D341Med (cell line): ENCODE measurements at regions not wholly inside any gene's neighbourhood (a gene's known extent, or its start where the extent isn't known, plus 50 kb on each side); places are given as distances from the start of the nearest gene placed in this dataset.

Experiments
- DNase-seq: peaks from one replicate; pipeline ENCODE4 v3.0.0; 2012; ENCODE audit warnings: low spot score

- DNase-seq: no peak
Measured at GRCh38 chr20:55783381-55783780, 221.9 kb downstream of the CBLN4 start.

- DNase-seq: no peak
Measured at GRCh38 chr20:55782912-55783253, 222.4 kb downstream of the CBLN4 start.

GRCh38 chr20:55782224-55782911 lies 223.0 kb downstream of the CBLN4 start:
- DNase-seq: no peak

DNA sequence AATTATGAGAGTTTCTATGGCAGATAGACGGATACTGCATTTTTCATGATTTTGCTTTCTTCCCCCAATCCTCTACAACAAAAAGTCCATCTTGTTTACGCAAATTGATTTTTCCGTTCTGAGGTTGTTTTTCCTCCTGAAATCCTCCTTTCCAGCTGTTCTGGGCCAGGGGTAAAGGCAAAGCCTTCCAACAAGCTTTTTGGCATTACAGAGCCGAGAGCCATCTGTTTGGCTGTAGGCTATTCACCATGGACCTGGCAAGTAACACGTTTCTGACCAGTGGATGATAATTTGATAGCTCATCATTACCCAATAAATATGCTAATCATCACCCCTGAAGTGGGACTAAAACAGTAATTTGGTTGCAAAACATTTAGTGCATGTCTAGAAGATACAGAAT lies 226.5 kb downstream of the CBLN4 start:
- no peak for DNase-seq

DNA sequence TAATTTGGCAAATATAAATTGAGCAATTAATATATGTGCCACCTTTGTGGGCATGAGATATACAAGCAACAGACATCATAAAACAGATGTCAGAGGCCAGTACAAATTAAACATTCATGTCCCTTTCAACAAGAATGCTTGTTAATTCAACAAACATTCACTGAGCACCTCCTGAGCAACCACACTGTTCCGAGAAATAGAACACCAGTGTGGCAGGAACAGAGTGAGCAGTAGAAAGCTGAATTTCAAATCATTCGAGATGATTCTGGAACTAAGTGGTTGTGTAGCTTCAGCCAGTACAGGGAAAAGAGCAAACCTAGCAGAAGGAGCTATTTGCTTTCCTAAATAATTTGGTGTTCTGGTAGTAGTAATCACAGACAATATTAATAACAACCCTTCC lies 227.7 kb downstream of the CBLN4 start:
- no peak for DNase-seq

- DNase-seq: no peak
Measured at GRCh38 chr20:55776176-55776575, 229.1 kb downstream of the CBLN4 start.

- no peak for DNase-seq
Measured at GRCh38 chr20:55774628-55775027, 230.7 kb downstream of the CBLN4 start.

DNA sequence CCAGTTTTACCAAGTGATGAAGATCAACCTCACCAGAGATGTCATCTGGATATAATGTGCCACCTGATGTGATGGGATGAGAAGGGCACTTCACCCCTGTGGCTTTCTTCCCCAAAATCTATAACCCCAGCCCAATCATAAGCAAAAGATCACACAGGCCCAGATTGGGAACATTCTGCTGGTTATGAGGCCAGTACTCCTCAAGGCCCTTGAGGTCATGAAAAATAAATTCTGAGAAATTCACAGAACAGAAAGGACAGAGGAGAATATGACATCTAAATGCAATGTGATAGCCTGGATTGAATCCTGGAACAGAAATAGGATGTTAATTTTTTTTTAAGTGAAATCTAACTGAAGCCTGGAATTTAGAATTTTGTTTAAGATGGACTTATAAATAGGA lies 243.5 kb downstream of the CBLN4 start:
- DNase-seq: no peak

DNA sequence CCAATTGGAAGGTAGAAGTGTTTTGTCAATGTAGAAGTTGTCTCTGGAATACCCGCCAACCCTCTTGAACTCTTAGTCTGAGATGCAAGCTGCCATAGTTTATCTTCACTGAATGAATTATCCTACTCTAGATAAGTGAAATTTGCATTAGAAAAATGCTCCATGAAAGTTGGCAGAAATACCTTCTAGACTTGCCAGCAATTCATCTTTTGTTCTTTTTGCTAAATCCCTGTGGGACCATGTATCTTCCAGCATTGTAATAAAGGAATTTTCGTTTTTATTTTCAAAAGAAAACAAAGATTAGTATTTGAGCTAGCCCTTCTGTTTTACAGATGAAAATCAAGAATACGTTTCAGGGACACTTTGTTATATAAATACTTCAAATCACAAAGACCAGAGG lies 244.2 kb downstream of the CBLN4 start:
- no peak for DNase-seq

GRCh38 chr20:55760586-55760985 lies 244.7 kb downstream of the CBLN4 start:
- no peak for DNase-seq

DNA sequence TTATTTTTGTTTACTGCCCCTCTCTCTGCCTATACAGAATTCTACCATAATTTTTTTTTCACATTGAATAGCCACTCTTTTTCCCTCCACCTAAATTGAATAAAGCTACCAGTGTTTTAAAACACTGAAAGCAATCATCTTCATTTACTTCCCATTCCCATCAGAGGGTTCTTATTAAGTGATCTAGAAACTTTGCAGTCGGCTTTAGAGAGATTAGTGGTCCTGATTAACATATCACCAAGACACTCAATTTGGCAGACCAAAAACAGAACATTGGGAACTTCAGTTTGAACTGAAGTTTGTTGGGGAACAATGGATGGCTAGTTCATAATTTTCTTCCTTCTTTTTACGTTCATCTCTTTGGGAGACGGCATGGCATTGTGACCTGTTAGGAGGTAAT lies 249.5 kb downstream of the CBLN4 start:
- DNase-seq: no peak

DNA sequence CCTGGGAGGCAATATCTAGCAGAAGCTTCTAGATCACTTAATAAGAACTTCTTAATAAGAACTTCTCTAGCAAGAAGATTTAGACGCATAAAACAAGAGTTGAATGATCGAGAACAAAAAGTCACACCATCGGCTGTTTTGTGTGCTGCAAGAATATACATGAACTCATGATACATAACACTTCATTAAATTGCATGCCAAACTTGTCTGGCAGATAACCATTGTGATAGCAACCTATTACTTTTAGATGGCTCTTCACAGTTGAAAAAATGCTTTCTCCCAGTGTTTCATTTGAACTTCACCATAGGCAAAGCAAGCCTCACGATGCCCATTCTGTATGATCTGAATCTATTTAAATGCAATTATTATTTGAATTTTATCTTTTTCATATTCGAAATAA lies 249.9 kb downstream of the CBLN4 start:
- no peak for DNase-seq

- DNase-seq: no peak
Measured at GRCh38 chr20:55746723-55747122, 258.6 kb downstream of the CBLN4 start.

DNA sequence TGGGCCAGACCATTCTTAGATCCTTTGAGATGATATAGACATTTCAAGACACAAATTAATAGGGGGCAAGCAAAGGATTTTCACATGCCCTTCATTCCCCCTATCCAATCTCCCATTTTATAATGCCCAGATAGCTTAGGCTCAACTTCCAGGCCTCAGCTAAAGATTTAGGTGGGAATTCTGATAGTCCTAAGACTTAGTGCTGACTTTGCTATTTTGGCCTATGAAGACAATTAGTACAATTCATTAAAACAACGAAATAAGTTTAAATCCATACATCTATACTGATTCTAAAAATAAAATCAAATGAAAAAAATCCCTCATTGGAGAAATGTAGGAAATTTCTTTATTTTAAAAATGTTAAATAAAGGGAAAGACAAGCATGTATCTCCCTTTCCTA lies 259.5 kb downstream of the CBLN4 start:
- no peak for DNase-seq

GRCh38 chr20:55744896-55745295 lies 260.4 kb downstream of the CBLN4 start:
- no peak for DNase-seq

- DNase-seq: no peak
Measured at GRCh38 chr20:55741801-55742200, 263.5 kb downstream of the CBLN4 start.

GRCh38 chr20:55740076-55740475 lies 265.2 kb downstream of the CBLN4 start:
- DNase-seq: no peak

DNA sequence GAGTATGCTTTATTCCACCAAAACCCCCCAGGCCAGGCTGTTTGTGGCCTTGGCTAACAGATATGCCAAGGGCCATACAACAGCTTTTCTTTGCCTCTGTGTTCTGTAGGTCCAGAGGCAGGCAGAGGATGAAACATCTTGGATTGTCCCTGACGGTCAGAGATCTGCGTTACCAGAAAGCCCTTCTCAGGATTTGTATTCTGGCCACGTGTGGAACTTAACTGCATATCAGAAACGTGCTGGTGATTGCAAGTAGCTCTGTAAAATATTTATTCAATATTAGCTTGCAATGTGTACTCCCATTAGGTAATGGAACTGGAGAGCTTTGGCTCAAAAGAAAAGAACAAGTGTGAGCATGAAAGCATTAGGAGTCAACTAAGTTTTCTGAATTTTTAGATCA lies 275.0 kb downstream of the CBLN4 start:
- no peak for DNase-seq

- DNase-seq: no peak
Measured at GRCh38 chr20:55714736-55715135, 290.6 kb downstream of the CBLN4 start.

DNA sequence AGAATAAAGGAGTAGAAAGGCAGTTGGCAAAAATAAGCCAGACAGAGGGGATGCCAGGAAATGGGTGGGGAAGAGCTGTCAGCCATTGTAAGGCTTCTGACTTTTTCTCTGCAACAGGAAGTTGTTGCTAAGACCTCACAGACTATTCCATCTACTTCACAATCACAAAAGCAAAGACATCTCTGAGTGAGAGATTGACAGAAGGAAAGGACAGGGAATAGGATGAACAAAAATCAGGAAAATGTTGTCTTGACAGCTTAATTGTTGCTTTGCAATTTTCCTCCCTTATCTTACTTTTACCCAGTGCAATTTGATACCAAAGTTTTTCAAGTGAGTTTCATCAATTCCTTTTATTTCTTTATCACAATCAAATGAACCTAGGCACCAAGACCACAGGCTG lies 291.2 kb downstream of the CBLN4 start:
- no peak for DNase-seq

- no peak for DNase-seq
Measured at GRCh38 chr20:55704458-55704857, 300.9 kb downstream of the CBLN4 start.

GRCh38 chr20:55701467-55701866 lies 303.9 kb downstream of the CBLN4 start:
- no peak for DNase-seq

- DNase-seq: no peak
Measured at GRCh38 chr20:55696520-55696919, 308.8 kb downstream of the CBLN4 start.

GRCh38 chr20:55693641-55694040 lies 311.7 kb downstream of the CBLN4 start:
- no peak for DNase-seq

DNA sequence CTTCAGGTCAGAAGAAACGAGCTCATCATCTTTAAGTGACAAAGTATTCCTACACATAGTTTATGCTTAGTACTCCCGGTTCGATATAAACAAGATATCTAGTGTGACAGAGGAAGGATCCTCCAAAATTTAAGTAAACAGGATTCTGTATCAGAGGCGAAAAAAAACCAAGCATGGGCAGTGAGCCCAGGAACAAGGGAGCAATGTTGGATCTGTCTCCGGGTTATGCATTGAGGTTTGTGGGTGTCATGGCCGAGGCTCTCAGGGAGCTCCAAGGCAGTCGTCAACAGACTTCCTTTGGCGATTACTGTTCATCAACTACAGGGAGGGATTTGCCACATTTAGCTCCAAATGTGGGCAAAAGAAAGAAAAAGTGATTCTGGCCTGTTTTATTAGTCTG lies 319.5 kb downstream of the CBLN4 start:
- no peak for DNase-seq
